ENCODE measurements at regions not wholly inside any gene's neighbourhood (a gene's known extent, or its start where the extent isn't known, plus 50 kb on each side); places are given as distances from the start of the nearest gene placed in this dataset.

GRCh38 chr10:111885919-111886318 lies 297.6 kb downstream of the GPAM start:
- TF ChIP-seq CTCF (conservative IDR thresholded peaks at IDR 0.05; ENCODE audit: low read depth in 2 of 2) = no peak
- no peak for TF ChIP-seq POLR2AphosphoS5 (IDR thresholded peaks at IDR 0.05; ENCODE audit: low read depth)
- no peak for TF ChIP-seq REST (IDR thresholded peaks at IDR 0.05; ENCODE audit: unreplicated experiment)
- TF ChIP-seq ZNF462 (CRISPR knock-in tag; IDR thresholded peaks at IDR 0.05) = no peak
- TF ChIP-seq ZNF114 (CRISPR knock-in tag; IDR thresholded peaks at IDR 0.05) = no peak
